ENCODE measurements at regions not wholly inside any gene's neighbourhood (a gene's known extent, or its start where the extent isn't known, plus 50 kb on each side); places are given as distances from the start of the nearest gene placed in this dataset.

DNA sequence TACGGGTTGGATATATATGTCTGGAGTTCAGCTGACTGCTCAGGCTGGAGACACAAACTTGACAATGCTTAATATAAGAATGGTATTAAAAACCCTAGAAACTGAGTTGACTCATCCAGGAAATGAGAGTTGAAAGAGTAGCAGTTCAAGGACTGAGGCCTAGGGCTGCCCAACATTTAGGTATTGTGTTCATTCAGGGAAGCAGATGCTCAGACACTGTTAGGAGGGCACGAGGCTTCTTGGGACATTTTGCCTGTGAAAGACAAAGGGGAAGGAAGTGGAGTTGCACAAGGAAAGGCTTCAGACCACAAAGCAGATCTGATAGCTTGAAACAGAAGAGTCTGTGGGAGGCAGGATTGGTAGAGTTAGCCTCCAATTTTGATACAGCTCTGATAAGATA lies 52.0 kb upstream of the HS3ST1 start:
- TF ChIP-seq, protein P1, sequence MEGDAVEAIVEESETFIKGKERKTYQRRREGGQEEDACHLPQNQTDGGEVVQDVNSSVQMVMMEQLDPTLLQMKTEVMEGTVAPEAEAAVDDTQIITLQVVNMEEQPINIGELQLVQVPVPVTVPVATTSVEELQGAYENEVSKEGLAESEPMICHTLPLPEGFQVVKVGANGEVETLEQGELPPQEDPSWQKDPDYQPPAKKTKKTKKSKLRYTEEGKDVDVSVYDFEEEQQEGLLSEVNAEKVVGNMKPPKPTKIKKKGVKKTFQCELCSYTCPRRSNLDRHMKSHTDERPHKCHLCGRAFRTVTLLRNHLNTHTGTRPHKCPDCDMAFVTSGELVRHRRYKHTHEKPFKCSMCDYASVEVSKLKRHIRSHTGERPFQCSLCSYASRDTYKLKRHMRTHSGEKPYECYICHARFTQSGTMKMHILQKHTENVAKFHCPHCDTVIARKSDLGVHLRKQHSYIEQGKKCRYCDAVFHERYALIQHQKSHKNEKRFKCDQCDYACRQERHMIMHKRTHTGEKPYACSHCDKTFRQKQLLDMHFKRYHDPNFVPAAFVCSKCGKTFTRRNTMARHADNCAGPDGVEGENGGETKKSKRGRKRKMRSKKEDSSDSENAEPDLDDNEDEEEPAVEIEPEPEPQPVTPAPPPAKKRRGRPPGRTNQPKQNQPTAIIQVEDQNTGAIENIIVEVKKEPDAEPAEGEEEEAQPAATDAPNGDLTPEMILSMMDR (conservative IDR thresholded peaks at IDR 0.05; ENCODE audit: low read depth, low read length) = no peak
- DNase-seq (ENCODE audit: low read depth) = no peak

More for the DNA sequence above, 52.0 kb upstream of the HS3ST1 start:
- no peak overlapping the region for H3K4me3 ChIP-seq (ENCODE audit: low read depth, low read length)
